ENCODE measurements at regions not wholly inside any gene's neighbourhood (a gene's known extent, or its start where the extent isn't known, plus 50 kb on each side); places are given as distances from the start of the nearest gene placed in this dataset.

DNA sequence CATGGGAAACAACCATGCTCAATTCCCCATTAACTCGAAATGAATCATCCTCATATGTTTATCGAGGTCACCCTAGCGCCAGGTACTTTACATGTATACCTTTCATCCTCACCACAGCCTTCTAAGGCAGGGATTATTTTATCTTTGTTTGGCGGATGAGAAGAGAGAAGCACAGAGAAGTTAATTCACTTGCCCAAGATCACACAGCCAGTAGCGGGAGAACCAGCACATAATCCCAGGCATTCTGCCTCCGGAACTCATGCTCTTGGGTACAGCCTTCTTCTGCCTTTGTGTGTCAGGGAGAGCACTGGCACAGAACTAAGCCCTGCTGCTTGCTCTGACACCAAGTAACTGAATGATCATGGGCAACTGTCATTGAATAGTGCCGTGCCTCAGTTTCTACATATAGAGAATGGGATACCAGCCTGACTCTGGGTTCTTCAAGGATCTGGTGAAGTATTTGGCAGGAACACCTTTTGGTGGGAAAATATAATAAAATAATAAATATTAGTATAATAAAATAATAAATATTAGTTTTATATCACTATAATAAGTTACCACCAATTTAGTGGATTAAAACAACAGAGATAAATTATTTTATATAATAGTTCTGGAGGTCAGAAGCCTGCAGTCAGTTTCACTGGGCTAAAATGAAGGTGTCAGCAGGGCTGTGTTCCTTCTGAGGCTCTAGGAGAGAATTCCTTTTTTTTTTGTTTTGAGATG lies 220.9 kb downstream of the AACS start:
- H4K5ac ChIP-seq (ENCODE audit: insufficient read length, low read depth, low read length): no peak overlapping the region
- 87% methylated on average over 7 of the region's 7 CpGs; no CpG with 5 or more reads in 1 of the 2 experiments for WGBS, 2 experiments (ENCODE audit: extremely low coverage in 1 of 2, insufficient coverage in 1 of 2, insufficient read length in 1 of 2, insufficient replicate concordance in 2 of 2, low coverage in 1 of 2, low lambda C conversion rate in 2 of 2, missing lambda C conversion rate in 1 of 2)
- no peaks in the 10 kb centered on the region for H3K27me3 ChIP-seq (replicated peaks in 1 of 4; ENCODE audit: control insufficient read depth in 3 of 4, extremely low read depth in 1 of 4, insufficient read depth in 3 of 4, low read length in 3 of 4)
- CTCF ChIA-PET (ENCODE audit: partially characterized antibody): no interaction called here
- peaks cover 6 to 14% (median 10%) of the 10 kb centered on the region in 4 experiments for H3K4me1 ChIP-seq (replicated peaks in 1 of 4; ENCODE audit: control insufficient read depth in 3 of 4, insufficient read depth in 4 of 4, low read length in 3 of 4)
- H3K56ac ChIP-seq (replicated peaks; ENCODE audit: insufficient read length, low read depth, low read length): no peak overlapping the region
- H4K8ac ChIP-seq (ENCODE audit: extremely low read depth, insufficient read depth, low read length): no peak overlapping the region
- H3K18ac ChIP-seq (ENCODE audit: extremely low read depth, low read length): no peak overlapping the region
- FAIRE-seq (no peak), DNase-seq (ENCODE audit: low read depth in 1 of 2, low spot score in 2 of 2) (no peak)
- no peak overlapping the region for H4K91ac ChIP-seq (replicated peaks; ENCODE audit: insufficient read length, low read length)
- no peak overlapping the region for H2BK5ac ChIP-seq (ENCODE audit: low read depth, low read length)
- H3K27ac ChIP-seq (ENCODE audit: low read depth, low read length): no peak overlapping the region
- H2BK120ac ChIP-seq (replicated peaks; ENCODE audit: low read depth, low read length): no peak overlapping the region
- no peak overlapping the region for H2AK5ac ChIP-seq (ENCODE audit: low read depth, low read length)
- H3K79me2 ChIP-seq (ENCODE audit: control insufficient read depth in 1 of 2, insufficient read depth in 2 of 2, low read length in 2 of 2): peaks cover 0 to 19% of the 10 kb centered on the region in 2 experiments; a peak in 1 of 4 replicates
- H3K4me2 ChIP-seq (ENCODE audit: insufficient read depth in 1 of 2, low read depth in 2 of 2, low read length in 2 of 2): no peak overlapping the region
- H2BK20ac ChIP-seq (ENCODE audit: low read length): no peak overlapping the region
- no peak overlapping the region for H3K9ac ChIP-seq (replicated peaks in 1 of 4; ENCODE audit: extremely low read depth in 1 of 4, low read depth in 3 of 4, low read length in 3 of 4)
- no peaks in the 10 kb centered on the region for H3K23me2 ChIP-seq (ENCODE audit: low read depth, low read length)
- H3K36me3 ChIP-seq (ENCODE audit: control insufficient read depth in 2 of 4, insufficient read depth in 4 of 4, low read length in 3 of 4): no peaks in the 10 kb centered on the region
- no peak overlapping the region for H3K4me3 ChIP-seq (ENCODE audit: extremely low read depth in 1 of 4, insufficient read depth in 2 of 4, low read depth in 3 of 4, low read length in 4 of 4)
- H3K23ac ChIP-seq (ENCODE audit: insufficient read length): no peak overlapping the region
- no peak overlapping the region for H2AFZ ChIP-seq (ENCODE audit: low read length)
- 0 out of 2 replicates have a peak, but pooled peaks cover 9% of the 10 kb centered on the region for H3K79me1 ChIP-seq (ENCODE audit: low read depth, low read length)
- no peak overlapping the region for H2BK12ac ChIP-seq (ENCODE audit: low read depth, low read length)
- H2BK15ac ChIP-seq (ENCODE audit: low read length): no peak overlapping the region
- POLR2A ChIA-PET (ENCODE audit: partially characterized antibody): interaction anchor here (0.6 kb wide), 1 partner anchor 69 kb away, joined by 3 read pairs; no protein-coding TSS in a partner anchor
- H3K9me3 ChIP-seq (ENCODE audit: insufficient read depth in 2 of 2, low read depth in 1 of 2, low read length in 1 of 2): no peaks in the 10 kb centered on the region
- peaks cover 4 to 5% of the 10 kb centered on the region in 2 experiments for H4K20me1 ChIP-seq (replicated peaks in 1 of 2; ENCODE audit: control insufficient read depth in 1 of 2, insufficient read depth in 2 of 2, low read length in 2 of 2)
- no peak overlapping the region for H3K4ac ChIP-seq (replicated peaks; ENCODE audit: insufficient read length, low read depth, low read length)
- H3K14ac ChIP-seq (ENCODE audit: insufficient read length): no peak overlapping the region
- TF ChIP-seq CHD2 (IDR thresholded peaks at IDR 0.05; ENCODE audit: low read length) (no peak), BACH1 (IDR thresholded peaks at IDR 0.05; ENCODE audit: low read length) (no peak), SIX5 (IDR thresholded peaks at IDR 0.05; ENCODE audit: low read depth, low read length) (no peak), BCL11A (IDR thresholded peaks at IDR 0.05; ENCODE audit: low read depth in 2 of 2, low read length in 2 of 2) (no peak), SP1 (IDR thresholded peaks at IDR 0.05; ENCODE audit: low read depth, low read length) (no peak), RAD21 (IDR thresholded peaks at IDR 0.05 in 1 of 2, conservative IDR thresholded peaks at IDR 0.05 in 1 of 2; ENCODE audit: low read depth in 2 of 2, low read length in 2 of 2) (no peak), RFX5 (IDR thresholded peaks at IDR 0.05; ENCODE audit: borderline replicate concordance, low read depth, low read length) (no peak), CBX5 (IDR thresholded peaks at IDR 0.05; ENCODE audit: low read depth, low read length) (no peak), CEBPB (IDR thresholded peaks at IDR 0.05; ENCODE audit: low read depth, low read length) (no peak), ASH2L (IDR thresholded peaks at IDR 0.05; ENCODE audit: low read length) (no peak), TAF1 (IDR thresholded peaks at IDR 0.05; ENCODE audit: low read depth, low read length) (no peak), RBBP5 (IDR thresholded peaks at IDR 0.05; ENCODE audit: borderline replicate concordance, low read depth, low read length) (no peak), TCF12 (IDR thresholded peaks at IDR 0.05; ENCODE audit: low read depth, low read length) (no peak)
- TF ChIP-seq, protein P1, sequence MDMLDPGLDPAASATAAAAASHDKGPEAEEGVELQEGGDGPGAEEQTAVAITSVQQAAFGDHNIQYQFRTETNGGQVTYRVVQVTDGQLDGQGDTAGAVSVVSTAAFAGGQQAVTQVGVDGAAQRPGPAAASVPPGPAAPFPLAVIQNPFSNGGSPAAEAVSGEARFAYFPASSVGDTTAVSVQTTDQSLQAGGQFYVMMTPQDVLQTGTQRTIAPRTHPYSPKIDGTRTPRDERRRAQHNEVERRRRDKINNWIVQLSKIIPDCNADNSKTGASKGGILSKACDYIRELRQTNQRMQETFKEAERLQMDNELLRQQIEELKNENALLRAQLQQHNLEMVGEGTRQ (IDR thresholded peaks at IDR 0.05; ENCODE audit: low read length): no peak
